ENCODE measurements at regions not wholly inside any gene's neighbourhood (a gene's known extent, or its start where the extent isn't known, plus 50 kb on each side); places are given as distances from the start of the nearest gene placed in this dataset.

GRCh38 chr10:16259726-16260125 is 177.1 kb upstream of the PTER start:
- Histone ChIP-seq H2BK15ac (ENCODE audit: low read depth, low read length) (no peak overlapping the region), H3K4me3 (ENCODE audit: insufficient read depth, low read depth, low read length) (no peak overlapping the region), H4K5ac (ENCODE audit: low read depth, low read length) (no peak overlapping the region), H2AK5ac (ENCODE audit: low read depth, low read length) (no peak overlapping the region), H3K56ac (ENCODE audit: extremely low read depth, insufficient read depth, low read length) (no peak overlapping the region), H3K27ac (ENCODE audit: insufficient read depth, low read length) (no peak overlapping the region), H3K4ac (ENCODE audit: low read depth, low read length) (no peak overlapping the region), H4K20me1 (ENCODE audit: insufficient read depth, low read length) (no peaks in the 10 kb centered on the region), H3K9me1 (ENCODE audit: insufficient read depth, low read length) (no peaks in the 10 kb centered on the region), H2AK9ac (replicated peaks; ENCODE audit: low read depth, low read length, poor library complexity) (no peak overlapping the region), H4K91ac (ENCODE audit: insufficient read depth, low read depth, low read length) (no peak overlapping the region), H2BK5ac (ENCODE audit: low read depth, low read length, poor library complexity, severe bottlenecking) (no peak overlapping the region), H3K9ac (ENCODE audit: low read depth, low read length) (no peak overlapping the region), H2BK120ac (ENCODE audit: low read depth, low read length) (no peak overlapping the region), H3K36me3 (ENCODE audit: control insufficient read depth, insufficient read depth, low read length) (no peaks in the 10 kb centered on the region), H3K4me1 (ENCODE audit: control insufficient read depth, insufficient read depth, low read length) (no peaks in the 10 kb centered on the region), H3K4me2 (ENCODE audit: low read depth, low read length) (no peak overlapping the region), H3K14ac (replicated peaks; ENCODE audit: low read depth, low read length) (no peak overlapping the region), H2AFZ (replicated peaks; ENCODE audit: low read length, poor library complexity) (no peak overlapping the region), H4K8ac (ENCODE audit: low read depth in 2 of 2, low read length in 2 of 2) (no peak overlapping the region), H3K27me3 (ENCODE audit: control insufficient read depth, insufficient read depth, low read length) (no peaks in the 10 kb centered on the region), H3K23ac (ENCODE audit: low read depth, low read length) (no peak overlapping the region), H3K9me3 (ENCODE audit: control insufficient read depth, insufficient read depth, low read length) (peaks cover 10% of the 10 kb centered on the region; the same call in 1 of the 2 replicates), H3K18ac (ENCODE audit: low read depth, low read length) (no peak overlapping the region), H2BK20ac (ENCODE audit: low read depth, low read length) (no peak overlapping the region), H3K79me1 (ENCODE audit: low read depth in 1 of 2, low read length in 2 of 2) (no peaks in the 10 kb centered on the region)
- TF ChIP-seq RAD21 (IDR thresholded peaks at IDR 0.05; ENCODE audit: low read length), result no peak
- dilution Hi-C loops (cut with HindIII; ENCODE audit: low sequenced_read_pairs, unreplicated experiment) (no loop called here), intact Hi-C loops (cut with micrococcal nuclease) (no loop called here), in situ Hi-C loops (cut with MboI; ENCODE audit: low sequenced_read_pairs) (no loop called here)
- no TSS peak for BruUV-seq (replicated peaks)
- WGBS, 2 experiments (ENCODE audit: extremely low coverage in 2 of 2, insufficient read length in 1 of 2), result 40% methylated on average over 1 of the region's 1 CpG; no CpG with 5 or more reads in 1 of the 2 experiments
- DNase-seq (no peak), ATAC-seq (ENCODE audit: low read depth) (no peak)
- CTCF ChIA-PET, result no interaction called here
- POLR2A ChIA-PET (ENCODE audit: unreplicated experiment), result no interaction called here

All from IMR-90 (cell line).